PFSK-1 (cell line): ENCODE measurements at regions not wholly inside any gene's neighbourhood (a gene's known extent, or its start where the extent isn't known, plus 50 kb on each side); places are given as distances from the start of the nearest gene placed in this dataset.

Source experiments
- POLR2AphosphoS5 ChIP-seq: IDR thresholded peaks from 2 replicates; pipeline ENCODE4 v1.6.1; 2012; ENCODE audit warnings: low read depth, mild to moderate bottlenecking, control low read depth, low read length, moderate library complexity
- SIN3A ChIP-seq: IDR thresholded peaks from 2 replicates; pipeline ENCODE4 v1.6.1; 2012; ENCODE audit warnings: mild to moderate bottlenecking, low read length, moderate library complexity, borderline replicate concordance; ENCODE audit not compliant: insufficient read depth
- TAF1 ChIP-seq: IDR thresholded peaks from 2 replicates; pipeline ENCODE4 v1.6.1; 2012; ENCODE audit warnings: low read length, control low read depth, borderline replicate concordance; ENCODE audit not compliant: insufficient read depth
- TF ChIP-seq, protein P1 (sequence below), 2 experiments: IDR thresholded peaks; 2 replicates each; pipeline versions ENCODE4 v1.6.1 to v1.8.0; 2011 to 2012; ENCODE audit warnings: low read depth in 2 of 2, low read length in 2 of 2, control low read depth in 1 of 2, inconsistent platforms in 1 of 2, mild to moderate bottlenecking in 1 of 2, moderate library complexity in 1 of 2; ENCODE audit not compliant: insufficient read depth in 1 of 2

DNA sequence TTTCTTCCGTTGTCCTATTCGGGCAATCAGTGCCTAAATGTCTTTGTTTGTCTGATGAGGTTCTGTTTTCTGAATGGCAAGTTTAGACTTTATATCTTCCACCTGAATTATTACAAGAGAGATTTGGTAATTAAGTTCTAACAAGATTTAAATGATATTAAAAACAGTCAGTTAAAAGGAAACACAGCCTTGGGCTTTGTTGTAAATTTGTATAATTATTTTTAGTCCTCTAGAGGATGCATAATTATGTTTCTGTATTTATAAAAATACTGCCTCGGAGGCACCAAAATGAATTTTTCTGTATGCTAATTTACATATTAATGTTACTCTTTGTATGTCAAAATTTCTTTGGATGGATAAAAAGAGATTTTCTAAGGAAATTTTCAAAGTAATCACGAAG is 136.7 kb downstream of the CDCA7 start:
- TF ChIP-seq SIN3A (no peak), TAF1 (no peak), POLR2AphosphoS5 (no peak)
- TF ChIP-seq, protein P1, sequence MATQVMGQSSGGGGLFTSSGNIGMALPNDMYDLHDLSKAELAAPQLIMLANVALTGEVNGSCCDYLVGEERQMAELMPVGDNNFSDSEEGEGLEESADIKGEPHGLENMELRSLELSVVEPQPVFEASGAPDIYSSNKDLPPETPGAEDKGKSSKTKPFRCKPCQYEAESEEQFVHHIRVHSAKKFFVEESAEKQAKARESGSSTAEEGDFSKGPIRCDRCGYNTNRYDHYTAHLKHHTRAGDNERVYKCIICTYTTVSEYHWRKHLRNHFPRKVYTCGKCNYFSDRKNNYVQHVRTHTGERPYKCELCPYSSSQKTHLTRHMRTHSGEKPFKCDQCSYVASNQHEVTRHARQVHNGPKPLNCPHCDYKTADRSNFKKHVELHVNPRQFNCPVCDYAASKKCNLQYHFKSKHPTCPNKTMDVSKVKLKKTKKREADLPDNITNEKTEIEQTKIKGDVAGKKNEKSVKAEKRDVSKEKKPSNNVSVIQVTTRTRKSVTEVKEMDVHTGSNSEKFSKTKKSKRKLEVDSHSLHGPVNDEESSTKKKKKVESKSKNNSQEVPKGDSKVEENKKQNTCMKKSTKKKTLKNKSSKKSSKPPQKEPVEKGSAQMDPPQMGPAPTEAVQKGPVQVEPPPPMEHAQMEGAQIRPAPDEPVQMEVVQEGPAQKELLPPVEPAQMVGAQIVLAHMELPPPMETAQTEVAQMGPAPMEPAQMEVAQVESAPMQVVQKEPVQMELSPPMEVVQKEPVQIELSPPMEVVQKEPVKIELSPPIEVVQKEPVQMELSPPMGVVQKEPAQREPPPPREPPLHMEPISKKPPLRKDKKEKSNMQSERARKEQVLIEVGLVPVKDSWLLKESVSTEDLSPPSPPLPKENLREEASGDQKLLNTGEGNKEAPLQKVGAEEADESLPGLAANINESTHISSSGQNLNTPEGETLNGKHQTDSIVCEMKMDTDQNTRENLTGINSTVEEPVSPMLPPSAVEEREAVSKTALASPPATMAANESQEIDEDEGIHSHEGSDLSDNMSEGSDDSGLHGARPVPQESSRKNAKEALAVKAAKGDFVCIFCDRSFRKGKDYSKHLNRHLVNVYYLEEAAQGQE (IDR thresholded peaks at IDR 0.05; ENCODE audit: insufficient read depth in 1 of 2, low read depth in 2 of 2, low read length in 2 of 2) = no peak
